H1 (cell line): ENCODE measurements at regions not wholly inside any gene's neighbourhood (a gene's known extent, or its start where the extent isn't known, plus 50 kb on each side); places are given as distances from the start of the nearest gene placed in this dataset.

ENCODE experiments used
- CTCF ChIA-PET: fragments of 300-600 bp; sonication (Branson Sonifier 250); formaldehyde crosslinking; loops from one replicate; lab custom pipeline; 2021; ENCODE audit not compliant: partially characterized antibody; lab: Charles Lee
- POLR2A ChIA-PET: fragments of 300-600 bp; sonication (Branson Sonifier 250); formaldehyde crosslinking; loops from one replicate; lab custom pipeline; 2021; ENCODE audit warnings: inconsistent platforms; ENCODE audit not compliant: partially characterized antibody; lab: Charles Lee
- DNase-seq, 2 experiments: peaks; one replicate each; pipeline versions ENCODE4 v3.0.0 to v3.0.0-alpha.2; 2010 to 2022; ENCODE audit warnings: low spot score in 2 of 2, low read depth in 1 of 2, mixed read lengths in 1 of 2
- FAIRE-seq: peaks from 2 replicates; lab custom pipeline; 2011; peaks lifted over from hg19 to GRCh38; lab: Jason Lieb, UNC
- H2AFZ ChIP-seq: 2 replicates; pipeline ENCODE4 v1.8.1; 2012; ENCODE audit warnings: low read length, inconsistent platforms
- H2AK5ac ChIP-seq: 2 replicates; pipeline ENCODE4 v1.6.1; 2013; ENCODE audit warnings: low read depth, low read length
- H2BK120ac ChIP-seq: replicated peaks from 2 replicates; pipeline ENCODE3; 2013; ENCODE audit warnings: low read depth, low read length, inconsistent platforms
- H2BK12ac ChIP-seq: 2 replicates; pipeline ENCODE4 v1.6.1; 2013; ENCODE audit warnings: low read depth, low read length
- H2BK15ac ChIP-seq: 2 replicates; pipeline ENCODE4 v1.6.1; 2013; ENCODE audit warnings: low read length
- H2BK20ac ChIP-seq: 2 replicates; pipeline ENCODE4 v1.6.1; 2013; ENCODE audit warnings: low read length
- H2BK5ac ChIP-seq: 2 replicates; pipeline ENCODE4 v1.6.1; 2013; ENCODE audit warnings: low read depth, low read length
- H3K14ac ChIP-seq: 2 replicates; pipeline ENCODE4 v1.6.1; 2013; ENCODE audit warnings: inconsistent platforms; ENCODE audit not compliant: insufficient read length
- H3K18ac ChIP-seq: 2 replicates; pipeline ENCODE4 v1.6.1; 2013; ENCODE audit warnings: low read length; ENCODE audit errors: extremely low read depth
- H3K23ac ChIP-seq: 2 replicates; pipeline ENCODE4 v1.6.1; 2013; ENCODE audit warnings: inconsistent platforms; ENCODE audit not compliant: insufficient read length
- H3K23me2 ChIP-seq: 2 replicates; pipeline ENCODE4 v1.6.1; 2013; ENCODE audit warnings: low read depth, low read length
- H3K27ac ChIP-seq: 2 replicates; pipeline ENCODE4 v1.6.1; 2011; ENCODE audit warnings: low read depth, low read length, inconsistent platforms
- H3K27me3 ChIP-seq, 4 experiments: replicated peaks in 1 of 4; 1 replicate in 1 of 4; 2 replicates in 3 of 4; pipeline versions ENCODE4 v1.6.1 to v1.8.1; 2011 to 2013; ENCODE audit warnings: low read length in 3 of 4, mild to moderate bottlenecking in 3 of 4, inconsistent platforms in 2 of 4, mixed read lengths in 2 of 4, moderate library complexity in 1 of 4; ENCODE audit not compliant: control insufficient read depth in 3 of 4, insufficient read depth in 3 of 4; ENCODE audit errors: extremely low read depth in 1 of 4
- H3K36me3 ChIP-seq, 4 experiments: 2 replicates each; pipeline versions ENCODE4 v1.6.1 to v1.8.1; 2011 to 2013; ENCODE audit warnings: mild to moderate bottlenecking in 4 of 4, low read length in 3 of 4, moderate library complexity in 2 of 4, control low read depth in 1 of 4, inconsistent platforms in 1 of 4; ENCODE audit not compliant: insufficient read depth in 4 of 4, control insufficient read depth in 2 of 4
- H3K4ac ChIP-seq: replicated peaks from 2 replicates; pipeline ENCODE3; 2013; ENCODE audit warnings: low read length, low read depth, mixed read lengths, inconsistent platforms; ENCODE audit not compliant: insufficient read length
- H3K4me1 ChIP-seq, 4 experiments: replicated peaks in 1 of 4; 1 replicate in 1 of 4; 2 replicates in 3 of 4; pipeline versions ENCODE4 v1.6.1 to v1.8.1; 2011 to 2013; ENCODE audit warnings: low read length in 3 of 4, inconsistent platforms in 2 of 4, mixed read lengths in 1 of 4; ENCODE audit not compliant: insufficient read depth in 4 of 4, control insufficient read depth in 3 of 4
- H3K4me2 ChIP-seq, 2 experiments: 2 replicates each; pipeline versions ENCODE4 v1.6.1 to v1.8.1; 2011 to 2013; ENCODE audit warnings: low read depth in 2 of 2, low read length in 2 of 2, control low read depth in 1 of 2, inconsistent platforms in 1 of 2, mild to moderate bottlenecking in 1 of 2; ENCODE audit not compliant: insufficient read depth in 1 of 2
- H3K4me3 ChIP-seq, 4 experiments: fragments of 200-600, 300-600 bp in 1 of 4; sonication (generic), shearing (Covaris generic), sonication (Bioruptor Twin) in 1 of 4; 2 replicates each; pipeline versions ENCODE4 v1.5.1 to v1.8.1; 2011 to 2016; ENCODE audit warnings: low read length in 4 of 4, low read depth in 3 of 4, control low read depth in 2 of 4, inconsistent platforms in 2 of 4, mild to moderate bottlenecking in 2 of 4, mixed read lengths in 1 of 4, moderate library complexity in 1 of 4; ENCODE audit not compliant: insufficient read depth in 2 of 4; ENCODE audit errors: extremely low read depth in 1 of 4
- H3K56ac ChIP-seq: replicated peaks from 2 replicates; pipeline ENCODE3; 2013; ENCODE audit warnings: low read depth, mild to moderate bottlenecking, mixed read lengths, low read length, inconsistent platforms; ENCODE audit not compliant: insufficient read length
- H3K79me1 ChIP-seq: 2 replicates; pipeline ENCODE4 v1.6.1; 2013; ENCODE audit warnings: low read depth, low read length, control low read depth
- H3K79me2 ChIP-seq, 2 experiments: 2 replicates each; pipeline versions ENCODE4 v1.6.1 to v1.8.1; 2012 to 2013; ENCODE audit warnings: low read length in 2 of 2, mild to moderate bottlenecking in 2 of 2, inconsistent platforms in 1 of 2; ENCODE audit not compliant: insufficient read depth in 2 of 2, control insufficient read depth in 1 of 2
- H3K9ac ChIP-seq, 4 experiments: replicated peaks in 1 of 4; 1 replicate in 1 of 4; 2 replicates in 3 of 4; pipeline versions ENCODE4 v1.6.1 to v1.8.1; 2011 to 2013; ENCODE audit warnings: low read depth in 3 of 4, low read length in 3 of 4, control low read depth in 2 of 4, mild to moderate bottlenecking in 2 of 4, moderate library complexity in 2 of 4, inconsistent platforms in 1 of 4; ENCODE audit errors: extremely low read depth in 1 of 4
- H3K9me3 ChIP-seq, 2 experiments: 2 replicates each; pipeline versions ENCODE4 v1.6.1 to v1.8.1; 2012 to 2013; ENCODE audit warnings: mild to moderate bottlenecking in 2 of 2, moderate library complexity in 2 of 2, control low read depth in 1 of 2, inconsistent platforms in 1 of 2, low read depth in 1 of 2, low read length in 1 of 2, mixed read lengths in 1 of 2; ENCODE audit not compliant: insufficient read depth in 2 of 2
- H4K20me1 ChIP-seq, 2 experiments: replicated peaks in 1 of 2; 2 replicates each; pipeline versions ENCODE3 to v1.8.1; 2011 to 2013; ENCODE audit warnings: inconsistent platforms in 2 of 2, low read length in 2 of 2, mild to moderate bottlenecking in 1 of 2; ENCODE audit not compliant: insufficient read depth in 2 of 2, control insufficient read depth in 1 of 2
- H4K5ac ChIP-seq: 2 replicates; pipeline ENCODE4 v1.6.1; 2013; ENCODE audit warnings: low read length, low read depth, mixed read lengths, inconsistent platforms; ENCODE audit not compliant: insufficient read length
- H4K8ac ChIP-seq: 2 replicates; pipeline ENCODE4 v1.8.0; 2013; ENCODE audit warnings: mild to moderate bottlenecking, moderate library complexity, low read length, inconsistent platforms; ENCODE audit not compliant: insufficient read depth; ENCODE audit errors: extremely low read depth
- H4K91ac ChIP-seq: replicated peaks from 2 replicates; pipeline ENCODE3; 2013; ENCODE audit warnings: low read length, mixed read lengths, inconsistent platforms; ENCODE audit not compliant: insufficient read length
- CEBPB ChIP-seq: IDR thresholded peaks from 2 replicates; pipeline ENCODE4 v1.6.1; 2012; ENCODE audit warnings: low read depth, low read length
- KDM4A ChIP-seq: IDR thresholded peaks from one replicate; pipeline ENCODE4 v1.7.1; 2012; ENCODE audit warnings: low read depth, mild to moderate bottlenecking, moderate library complexity, low read length, inconsistent platforms; ENCODE audit not compliant: severe bottlenecking
- MAFK ChIP-seq: IDR thresholded peaks from 2 replicates; pipeline ENCODE4 v1.6.1; 2012; ENCODE audit warnings: low read depth, mild to moderate bottlenecking, improper control_type of control experiment, low read length
- POLR2A ChIP-seq, 2 experiments: IDR thresholded peaks; 1 replicate in 1 of 2; 2 replicates in 1 of 2; pipeline ENCODE4 v1.6.1; 2011; ENCODE audit warnings: low read depth in 2 of 2, low read length in 2 of 2, mild to moderate bottlenecking in 2 of 2; ENCODE audit errors: control extremely low read depth in 1 of 2
- SP4 ChIP-seq: IDR thresholded peaks from 2 replicates; pipeline ENCODE4 v1.6.1; 2012; ENCODE audit warnings: low read length, inconsistent platforms
- TCF12 ChIP-seq: IDR thresholded peaks from 2 replicates; pipeline ENCODE4 v1.6.1; 2011; ENCODE audit warnings: low read depth, mild to moderate bottlenecking, low read length
- WGBS, 2 experiments: shearing (Covaris generic) in 1 of 2; methylation state at CpG; one replicate each; pipeline versions ENCODE4 v1.1.6 to v1.1.7; 2013 to 2015; ENCODE audit warnings: low lambda C conversion rate in 2 of 2, mixed read lengths in 2 of 2, inconsistent platforms in 1 of 2, low coverage in 1 of 2, missing lambda C conversion rate in 1 of 2; ENCODE audit not compliant: insufficient replicate concordance in 2 of 2, insufficient coverage in 1 of 2, insufficient read length in 1 of 2; ENCODE audit errors: extremely low coverage in 1 of 2, missing lambda C conversion rate in 1 of 2; 5-methylcytosine and 5-hydroxymethylcytosine counted together

DNA sequence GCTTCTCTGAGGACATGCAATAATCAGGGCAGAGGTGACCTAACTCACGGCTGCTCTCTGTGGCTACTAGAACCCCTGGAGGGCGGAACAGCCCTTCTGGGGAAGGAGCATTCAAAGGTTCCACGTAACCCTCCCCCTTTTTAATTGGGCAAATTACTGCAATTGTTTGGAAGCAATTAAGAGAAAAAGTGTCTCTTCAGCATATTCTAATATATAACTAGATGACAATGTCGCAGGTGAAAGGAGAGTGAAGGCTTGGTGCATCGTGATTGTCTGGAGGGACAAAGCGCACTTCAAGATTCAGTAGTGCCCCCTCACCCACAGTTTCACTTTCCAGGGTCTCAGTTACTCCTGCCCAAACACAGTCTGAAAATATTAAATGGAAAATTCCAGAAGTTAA, 720.8 kb downstream of the DCDC2C start:
- H3K4ac ChIP-seq: no peak overlapping the region
- H2BK15ac ChIP-seq: no peak overlapping the region
- H4K20me1 ChIP-seq: no peaks in the 10 kb centered on the region
- no peak overlapping the region for H2AK5ac ChIP-seq
- CTCF ChIA-PET: interaction anchor here (1.3 kb wide), 1 partner anchor 17 kb away, joined by 3 read pairs; no protein-coding TSS in a partner anchor
- H3K4me1 ChIP-seq: no peaks in the 10 kb centered on the region
- no peak for DNase-seq
- H3K4me3 ChIP-seq: no peak overlapping the region
- POLR2A ChIA-PET: no interaction called here
- H3K14ac ChIP-seq: no peak overlapping the region
- H3K9me3 ChIP-seq: 0 out of 4 replicates have a peak, but pooled peaks cover 0 to 2% of the 10 kb centered on the region in 2 experiments
- 95% methylated on average over 6 of the region's 6 CpGs; no CpG with 5 or more reads in 1 of the 2 experiments for WGBS, 2 experiments
- TF ChIP-seq MAFK (no peak), SP4 (no peak), KDM4A (no peak), CEBPB (no peak), POLR2A (IDR thresholded peaks at IDR 0.05; ENCODE audit: control extremely low read depth in 1 of 2, low read depth in 2 of 2, low read length in 2 of 2) (no peak), TCF12 (no peak)
- H4K91ac ChIP-seq: no peak overlapping the region
- H3K36me3 ChIP-seq: no peaks in the 10 kb centered on the region
- H3K27ac ChIP-seq: no peak overlapping the region
- no peak overlapping the region for H2BK20ac ChIP-seq
- no peak overlapping the region for H2AFZ ChIP-seq
- no peak overlapping the region for H4K5ac ChIP-seq
- H3K18ac ChIP-seq: no peak overlapping the region
- H2BK120ac ChIP-seq: no peak overlapping the region
- H2BK12ac ChIP-seq: no peak overlapping the region
- no peaks in the 10 kb centered on the region for H3K79me2 ChIP-seq
- H3K23me2 ChIP-seq: no peaks in the 10 kb centered on the region
- FAIRE-seq: no peak
- no peaks in the 10 kb centered on the region for H3K79me1 ChIP-seq
- H3K56ac ChIP-seq: no peak overlapping the region
- H2BK5ac ChIP-seq: no peak overlapping the region
- H3K4me2 ChIP-seq: no peak overlapping the region
- no peak overlapping the region for H4K8ac ChIP-seq
- H3K23ac ChIP-seq: no peak overlapping the region
- H3K27me3 ChIP-seq: no peaks in the 10 kb centered on the region
- H3K9ac ChIP-seq: no peak overlapping the region
